ENCODE measurements at regions not wholly inside any gene's neighbourhood (a gene's known extent, or its start where the extent isn't known, plus 50 kb on each side); places are given as distances from the start of the nearest gene placed in this dataset.

DNA sequence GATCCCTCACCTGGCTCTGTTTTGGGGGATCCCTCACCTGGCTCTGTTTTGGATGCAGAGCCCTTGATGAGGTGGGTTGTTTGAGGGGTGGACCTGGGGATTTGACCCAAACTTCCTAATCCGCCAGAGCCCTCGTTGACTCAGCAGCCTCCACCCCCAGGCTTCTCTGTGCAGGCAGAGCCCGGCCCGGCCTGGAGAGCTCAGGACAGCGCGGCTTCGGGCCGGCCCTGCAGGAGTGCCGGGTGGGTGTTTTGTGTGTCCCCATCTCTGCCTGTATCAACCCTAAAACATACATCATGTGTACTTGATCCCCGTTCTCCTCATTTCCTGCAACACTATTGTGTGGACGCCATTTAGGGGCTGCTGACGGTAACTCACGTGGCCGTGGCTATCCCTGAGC, 124.2 kb downstream of the SIK1 start:
- DNase-seq (ENCODE audit: low spot score) = no peak

DNA sequence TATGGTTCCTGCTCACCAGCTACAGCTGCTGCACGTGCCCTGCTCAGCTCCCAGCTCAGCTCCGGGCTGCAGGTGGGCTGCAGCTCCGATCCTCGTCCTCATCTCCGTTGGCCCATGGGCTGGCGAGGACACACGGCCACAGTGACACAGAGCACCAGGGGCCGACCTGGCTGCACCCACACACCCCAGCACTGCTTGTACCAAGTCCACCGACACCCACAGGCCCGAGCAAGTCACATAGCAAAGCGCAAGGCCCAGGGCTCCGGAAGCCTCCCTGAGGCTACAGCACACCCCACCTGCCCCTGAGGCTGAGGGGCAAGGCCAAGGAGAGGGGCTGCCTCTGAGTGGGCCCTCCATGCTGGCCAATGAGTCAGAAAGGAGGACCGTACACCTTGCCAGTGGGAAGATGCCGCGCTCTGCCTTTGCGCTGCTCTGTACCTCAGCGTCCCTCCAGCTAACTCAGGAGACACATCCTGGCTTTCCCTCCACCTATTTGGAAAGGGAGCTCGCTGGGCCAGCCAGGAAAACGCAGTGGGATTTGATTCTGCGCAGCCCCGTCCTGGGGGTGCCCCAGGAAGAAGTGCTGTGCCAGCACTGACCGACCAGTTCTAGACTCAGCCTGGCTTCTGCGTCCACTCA, 124.8 kb downstream of the SIK1 start:
- no peak for DNase-seq (ENCODE audit: low spot score)

DNA sequence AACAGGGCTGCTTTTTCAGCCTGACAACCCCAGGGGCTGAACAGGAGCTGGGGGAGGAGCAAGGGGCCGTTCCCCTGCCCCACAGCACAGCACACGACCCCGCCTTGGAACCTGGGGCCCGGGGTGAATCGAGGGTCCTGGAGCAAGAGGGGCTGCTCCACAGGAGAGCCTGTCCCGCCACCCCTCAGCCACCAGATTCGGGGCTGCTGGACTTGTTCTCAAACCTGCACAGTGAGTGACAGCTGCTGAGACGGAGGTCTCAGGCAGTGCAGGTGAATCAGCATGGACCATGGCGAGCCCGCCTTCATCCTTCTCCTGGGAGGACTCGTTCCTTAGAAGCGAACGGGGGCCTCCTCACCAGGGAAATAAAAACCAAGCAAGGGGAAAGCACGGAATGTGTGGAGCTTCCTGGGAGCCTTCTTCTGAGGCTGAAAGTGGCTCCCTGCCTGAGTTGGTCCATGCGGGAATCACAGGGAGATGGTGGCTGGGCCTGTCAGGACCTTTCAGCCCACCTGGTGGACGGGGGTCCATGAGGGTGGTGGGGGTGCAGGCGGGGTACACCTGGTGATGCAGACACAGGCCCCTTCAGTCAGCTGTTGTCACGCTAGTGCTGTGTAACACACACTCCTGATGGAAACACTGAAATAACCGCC, 125.4 kb downstream of the SIK1 start:
- no peak for DNase-seq (ENCODE audit: low spot score)

DNA sequence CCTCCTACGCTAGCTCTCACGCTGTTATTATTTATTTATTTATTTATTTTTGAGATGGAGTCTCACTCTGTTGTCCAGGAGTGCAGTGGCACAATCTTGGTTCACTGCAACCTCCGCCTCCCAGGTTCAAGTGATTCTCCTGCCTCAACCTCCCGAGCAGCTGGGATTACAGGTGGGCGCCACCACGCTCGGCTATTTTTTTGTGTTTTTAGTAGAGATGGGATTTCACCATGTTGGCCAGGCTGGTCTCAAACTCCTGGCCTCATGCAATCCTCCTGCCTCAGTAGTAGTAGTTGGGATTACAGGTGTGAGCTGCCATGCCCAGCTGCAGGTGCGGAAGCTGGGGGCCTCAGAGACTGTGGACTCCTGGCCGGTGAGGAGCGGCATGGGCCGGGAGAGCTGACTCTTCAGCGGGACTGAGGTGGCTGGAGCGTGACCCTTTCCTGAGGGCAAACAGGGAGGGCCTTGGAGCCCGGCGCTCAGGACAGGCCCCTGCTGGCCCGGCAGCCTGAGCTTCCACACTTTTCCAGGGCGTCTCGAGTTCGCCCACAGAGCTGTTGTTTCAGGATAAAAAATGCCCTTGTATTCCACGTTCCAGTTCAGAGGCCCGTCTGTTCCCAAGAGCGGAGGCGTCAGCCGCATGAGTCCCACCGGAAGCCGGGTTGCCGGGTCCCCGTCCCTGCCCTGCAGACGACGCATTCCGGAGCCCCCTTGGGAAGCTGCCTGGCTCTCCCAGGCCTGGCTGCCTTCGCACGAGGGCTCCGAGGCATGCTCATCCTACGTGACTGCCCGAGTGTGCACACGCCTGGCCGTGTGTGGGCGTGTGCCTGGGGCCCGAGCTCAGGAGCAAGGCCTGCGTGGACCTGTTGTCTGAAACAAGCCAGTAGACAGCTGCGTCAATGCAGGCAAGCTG, 126.2 kb downstream of the SIK1 start:
- no peak for DNase-seq (ENCODE audit: low spot score)

DNA sequence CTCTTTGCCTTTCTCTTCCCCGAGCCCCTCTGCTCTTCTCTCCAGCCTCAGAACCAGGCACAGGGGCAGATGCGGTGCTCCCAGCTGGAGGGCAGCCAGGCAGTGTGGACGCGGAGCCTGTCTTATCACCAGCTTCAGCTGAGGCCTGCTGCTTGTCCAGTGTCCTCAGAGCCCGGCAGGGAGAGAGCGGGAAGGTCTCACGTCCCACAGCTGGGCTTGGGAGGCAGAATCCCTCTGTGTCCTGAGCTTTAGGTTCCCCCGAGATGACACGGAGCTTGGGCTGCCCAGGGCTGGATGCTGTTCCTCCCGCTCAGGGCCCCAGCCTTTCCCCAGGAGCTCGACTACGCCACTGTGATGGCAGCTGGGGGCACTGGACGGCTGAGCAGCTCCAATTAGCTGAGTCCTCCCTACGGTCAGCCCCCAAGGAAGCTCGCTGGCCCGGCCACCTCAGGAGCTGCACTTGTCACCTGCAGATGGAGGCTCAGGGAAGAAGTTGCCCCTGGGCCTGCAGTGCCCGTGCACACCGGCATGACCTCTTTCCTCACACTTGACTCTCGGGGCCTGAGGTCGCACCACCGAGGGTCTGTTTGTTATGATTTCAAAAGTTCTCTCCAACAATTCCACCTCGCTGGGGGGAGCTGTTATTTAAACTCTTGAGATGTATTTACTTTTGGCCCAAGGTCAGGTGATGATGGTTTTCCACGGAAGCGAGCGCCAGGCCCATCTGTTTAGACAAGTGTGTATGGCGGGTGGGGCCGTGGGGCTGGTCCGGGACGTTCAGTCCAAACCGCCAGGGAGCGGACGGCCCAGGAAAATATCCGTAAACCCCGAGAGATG, 127.3 kb downstream of the SIK1 start:
- DNase-seq (ENCODE audit: low spot score) = no peak

DNA sequence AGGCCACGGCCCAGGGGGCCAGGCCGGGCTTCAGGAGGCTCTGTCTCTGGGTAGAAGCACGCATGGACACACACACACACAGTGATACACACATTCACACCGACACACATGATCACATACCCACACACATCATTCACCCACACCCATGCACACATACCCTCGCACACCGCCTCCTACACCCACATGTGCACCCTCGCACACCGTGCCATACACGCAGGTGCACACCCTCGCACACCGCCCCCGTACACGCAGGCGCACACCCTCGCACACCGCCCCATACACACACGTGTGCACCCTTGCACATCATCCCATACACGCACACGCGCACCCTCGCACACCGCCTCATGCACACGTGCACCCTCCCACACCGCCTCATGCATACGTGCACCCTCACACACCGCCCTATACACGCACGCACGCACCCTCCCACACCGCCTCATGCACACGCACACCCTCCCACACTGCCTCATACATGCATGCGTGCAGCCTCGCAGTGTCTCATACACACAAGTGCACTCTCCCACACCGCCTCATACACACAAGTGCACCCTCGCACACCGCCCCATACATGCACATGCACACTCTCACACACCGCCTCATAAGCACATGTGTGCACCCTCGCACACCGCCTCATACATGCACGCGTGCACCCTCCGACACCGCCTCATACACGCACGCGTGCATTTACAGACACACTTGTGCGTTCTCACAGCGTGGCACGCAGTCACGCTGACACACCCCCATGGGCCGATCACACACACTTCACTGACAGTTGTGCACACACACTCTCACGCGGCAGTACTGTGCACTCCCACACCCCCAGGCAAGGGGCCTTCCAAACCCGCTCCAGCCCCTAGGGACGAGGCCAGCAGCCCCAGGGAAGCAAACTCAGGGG, 128.1 kb downstream of the SIK1 start:
- no peak for DNase-seq (ENCODE audit: low spot score)

DNA sequence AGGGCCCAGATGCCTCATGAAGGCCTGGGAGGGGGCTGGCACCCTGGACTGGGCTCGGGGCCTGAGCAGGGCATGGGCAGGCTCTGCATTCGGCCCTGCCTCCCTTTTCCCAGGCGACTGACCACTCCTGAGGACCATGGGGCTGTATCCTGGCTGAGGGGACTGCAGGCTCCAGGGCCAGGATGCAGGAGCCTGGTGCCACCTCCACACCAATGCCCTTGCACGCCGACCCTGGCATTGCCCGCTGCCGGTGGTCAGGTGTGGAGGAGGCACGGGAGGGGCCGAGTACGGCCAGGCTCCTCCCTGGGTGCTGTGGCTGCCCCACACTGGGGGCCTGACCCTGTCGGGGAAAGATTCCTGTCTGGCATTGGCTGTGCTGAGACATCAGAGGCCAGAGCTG, 128.9 kb downstream of the SIK1 start:
- no peak for DNase-seq (ENCODE audit: low spot score)

DNA sequence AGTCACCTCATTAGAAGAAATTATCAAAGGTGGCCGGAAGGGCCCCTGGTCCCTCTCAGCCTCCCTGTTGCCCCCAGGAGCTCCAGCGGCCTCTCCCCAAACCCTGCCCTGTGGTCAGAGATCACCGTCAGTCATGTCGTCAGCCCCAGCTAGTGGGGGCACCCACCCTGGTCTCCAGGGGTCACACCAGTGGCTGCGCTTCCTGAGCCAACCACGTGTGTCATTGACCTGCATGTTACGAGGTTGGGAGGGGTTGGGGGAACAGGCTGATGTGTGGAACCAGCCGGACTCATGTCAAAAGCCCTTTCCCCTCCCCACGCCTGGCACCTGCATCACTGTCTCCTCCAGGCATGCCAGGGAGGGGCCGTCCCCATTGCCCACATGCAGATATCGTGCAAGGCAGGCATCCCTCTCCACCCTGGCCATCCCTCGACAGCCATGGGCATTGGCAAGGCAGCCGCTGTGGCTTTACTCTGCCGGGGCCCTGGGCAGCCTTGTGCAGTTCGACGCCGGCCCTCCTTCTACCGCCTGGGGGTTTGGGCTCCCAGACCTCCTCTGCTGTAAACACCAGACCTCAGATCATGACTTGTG, 128.7 kb downstream of the CRYAA start:
- no peak for DNase-seq (ENCODE audit: low spot score)

DNA sequence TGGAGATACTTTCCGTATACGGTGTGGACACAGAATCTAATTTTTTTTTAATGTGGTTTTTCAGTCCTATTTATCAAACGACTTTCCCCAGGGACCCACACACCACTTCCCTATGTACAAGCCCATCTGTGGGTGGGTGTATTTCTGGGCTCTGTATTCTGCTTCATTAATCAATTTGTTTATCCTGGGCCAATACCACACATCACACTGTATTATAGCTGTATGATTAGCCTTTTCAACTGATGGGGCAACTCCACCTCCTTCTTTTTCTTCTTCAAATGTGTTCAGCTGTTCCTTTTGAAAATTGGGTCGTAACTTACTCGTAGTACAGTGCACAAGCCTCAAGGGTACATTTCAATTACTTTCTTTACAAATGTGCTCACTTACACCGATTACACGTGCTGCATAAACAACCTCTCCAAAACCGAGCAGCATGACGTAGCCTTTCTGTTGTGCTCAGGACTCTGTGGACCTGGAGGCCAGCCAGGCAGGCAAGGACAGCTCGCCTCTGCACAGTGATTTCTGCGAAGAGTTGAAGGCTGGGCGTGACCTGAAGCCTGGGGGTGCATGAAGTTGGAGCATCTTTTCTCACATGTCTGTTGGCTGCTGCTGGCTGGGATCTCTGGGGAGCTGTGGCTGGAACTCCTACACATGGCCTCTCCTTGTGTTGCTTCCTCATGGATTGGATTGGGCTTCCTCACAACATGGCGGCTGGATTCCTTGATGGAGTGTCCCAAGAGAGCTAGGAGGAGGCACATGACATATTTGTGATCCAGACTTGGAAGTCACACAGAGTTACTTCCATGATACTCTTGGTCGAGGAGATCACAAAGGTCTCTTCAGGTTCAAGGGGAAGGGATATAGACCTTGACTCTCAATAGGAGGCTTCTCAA, 126.5 kb downstream of the CRYAA start:
- no peak for DNase-seq (ENCODE audit: low spot score)

DNA sequence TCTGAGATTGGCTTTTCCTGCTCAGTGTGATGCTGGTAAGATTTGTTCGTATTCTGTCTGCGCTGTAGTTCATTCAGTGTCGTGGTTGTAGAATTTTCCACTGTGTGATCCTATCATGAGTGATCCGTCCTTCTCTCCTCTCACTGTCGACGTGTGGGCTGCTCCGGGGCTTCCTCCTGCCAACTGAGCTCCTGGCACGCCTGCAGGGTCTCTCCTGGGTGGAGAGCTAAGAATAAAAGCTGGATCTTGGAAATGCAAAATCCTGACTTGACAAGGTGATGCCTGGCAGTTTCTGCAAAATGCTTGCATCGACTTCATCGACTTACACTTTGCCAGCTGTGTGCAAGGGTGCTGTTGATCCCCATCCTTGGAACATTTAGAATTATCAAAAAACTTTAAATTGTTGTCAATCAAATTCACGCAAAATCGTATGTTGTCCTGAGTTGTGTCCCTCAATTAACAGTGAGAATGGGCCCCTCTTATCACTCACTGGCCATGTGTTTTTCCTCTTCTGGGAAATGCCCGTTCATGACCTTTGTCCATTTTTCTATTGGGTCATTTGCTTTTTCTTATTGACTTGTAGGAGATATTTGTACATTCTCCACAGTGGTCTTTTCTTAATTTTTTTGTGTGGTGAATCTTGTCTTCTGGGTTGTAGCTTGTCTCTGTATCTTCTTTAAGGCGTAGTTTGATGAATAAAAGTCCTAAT, 125.5 kb downstream of the CRYAA start:
- DNase-seq (ENCODE audit: low spot score) = no peak

DNA sequence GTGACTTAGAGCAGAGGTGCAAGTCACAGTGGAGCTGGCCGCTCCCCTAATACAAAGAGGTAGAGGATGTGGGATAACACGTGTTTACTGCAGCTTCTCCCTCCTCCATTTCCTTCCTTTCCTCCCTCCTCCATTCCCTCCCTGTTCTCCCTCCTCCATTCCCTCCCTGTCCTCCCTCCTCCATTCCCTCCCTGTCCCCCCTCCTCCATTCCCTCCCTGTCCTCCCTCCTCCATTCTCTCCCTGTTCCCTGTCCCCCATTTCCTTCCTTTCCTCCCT, 124.0 kb downstream of the CRYAA start:
- no peak for DNase-seq (ENCODE audit: low spot score)

DNA sequence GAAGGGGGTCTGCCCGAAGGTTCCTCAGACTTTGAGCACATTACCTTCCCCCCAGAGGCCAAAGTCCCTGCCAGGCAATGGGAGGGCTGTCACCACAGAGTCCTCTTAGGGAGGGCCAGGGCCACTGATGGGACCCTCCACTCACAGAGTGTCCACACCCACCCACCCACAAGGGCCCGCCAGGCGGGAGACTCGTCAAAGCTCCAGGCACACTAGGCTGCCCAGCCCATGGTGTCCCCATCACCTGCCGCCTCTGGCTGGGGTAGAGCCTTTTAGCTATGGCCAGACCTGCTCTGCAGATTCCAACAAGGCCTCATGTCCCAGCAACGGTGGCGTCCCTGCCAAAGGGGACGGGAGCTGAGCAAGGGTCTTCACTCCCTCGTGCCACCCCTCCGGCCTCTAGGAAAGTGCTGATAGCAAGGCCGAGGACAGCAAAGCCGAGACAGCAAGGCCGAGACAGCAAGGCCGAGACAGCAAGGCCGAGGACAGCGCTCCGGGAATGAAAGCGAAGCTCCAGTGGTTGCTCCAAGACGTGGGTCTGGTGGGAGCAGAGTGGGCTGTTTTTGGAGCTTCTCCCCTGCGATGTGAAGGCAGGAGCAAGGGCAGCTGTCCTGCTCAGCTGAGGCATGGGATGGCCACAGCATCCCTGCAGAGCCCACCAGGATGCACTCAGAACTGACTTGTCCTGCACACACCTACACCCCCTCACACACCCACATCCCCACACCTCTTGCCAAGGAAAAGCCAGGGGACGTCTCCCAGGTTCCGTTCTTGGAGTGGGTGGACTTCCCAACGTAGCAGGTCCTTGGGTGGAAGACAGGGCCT, 123.4 kb downstream of the CRYAA start:
- no peak for DNase-seq (ENCODE audit: low spot score)

DNA sequence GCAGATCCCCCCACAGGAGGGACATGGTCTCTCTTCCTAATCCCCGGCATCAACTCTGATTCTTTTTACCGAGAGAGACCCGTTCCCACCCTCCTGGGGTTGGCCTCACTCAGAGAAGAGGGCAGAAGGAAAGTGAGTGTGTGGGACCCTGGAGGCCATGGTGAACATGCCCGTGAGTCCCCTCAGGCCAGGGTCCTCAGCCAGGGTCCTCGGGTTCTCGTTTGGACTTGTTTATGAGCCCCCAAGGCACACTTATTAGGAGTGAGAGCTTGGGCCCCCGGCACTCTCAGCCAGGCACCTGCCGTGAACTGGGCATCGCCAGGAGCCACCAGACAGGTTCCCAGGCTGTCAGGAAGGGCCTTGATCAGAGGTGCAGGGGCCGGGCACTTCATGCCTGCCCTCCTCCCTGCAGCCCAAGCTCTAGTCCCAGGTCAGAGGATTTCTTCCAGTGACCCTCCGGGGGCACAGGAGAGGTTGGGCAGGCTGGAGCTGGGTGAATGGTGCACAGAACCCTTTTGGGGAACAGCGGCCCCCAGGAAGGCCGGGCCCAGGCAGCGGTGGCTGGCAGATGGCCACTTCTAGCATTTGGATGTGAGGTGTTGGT, 122.6 kb downstream of the CRYAA start:
- no peak for DNase-seq (ENCODE audit: low spot score)

DNA sequence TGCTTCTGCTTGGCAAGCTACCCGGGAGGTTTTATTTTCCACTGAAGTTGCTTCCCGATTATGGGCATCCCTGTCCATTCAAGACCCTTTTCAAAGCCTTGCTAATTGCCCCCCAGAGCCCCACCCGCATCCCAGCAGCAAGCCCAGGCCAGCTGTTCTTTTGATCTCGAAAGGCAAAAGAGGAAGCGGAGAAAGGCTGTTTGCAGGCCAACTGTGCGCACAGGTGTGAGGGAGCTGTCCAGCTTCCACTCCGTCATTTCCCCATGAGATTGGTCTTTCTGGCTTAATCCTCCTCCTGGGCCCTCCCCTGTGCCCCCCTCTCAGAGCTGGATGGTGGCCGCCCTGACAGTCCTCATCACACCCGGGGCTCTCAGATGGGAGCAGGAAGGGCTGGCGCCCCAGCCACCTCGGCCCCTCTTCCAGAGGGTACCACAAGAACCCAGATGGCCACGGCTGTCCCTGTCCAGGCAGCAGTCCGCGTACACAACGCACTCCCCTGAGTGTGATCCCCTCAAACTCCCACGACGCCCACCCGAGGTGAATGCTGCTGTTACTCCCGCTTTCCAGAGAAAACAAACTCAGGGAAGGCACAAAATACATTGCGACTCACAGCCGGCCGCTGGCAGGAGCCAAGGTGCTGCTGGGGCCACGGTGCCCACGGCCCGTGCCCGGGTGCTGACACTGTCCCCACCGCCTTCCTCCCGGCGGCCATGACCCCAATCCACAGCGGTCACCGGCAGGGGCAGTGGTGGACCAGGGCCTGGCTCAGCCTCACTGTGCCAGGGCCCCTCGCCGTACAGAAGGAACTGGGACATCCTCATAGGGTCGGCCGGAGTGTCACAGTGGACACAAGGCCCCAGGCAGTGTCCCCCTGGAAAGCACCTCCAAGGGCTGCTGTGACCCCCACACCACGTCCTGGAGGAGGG, 121.9 kb downstream of the CRYAA start:
- no peak for DNase-seq (ENCODE audit: low spot score)

DNA sequence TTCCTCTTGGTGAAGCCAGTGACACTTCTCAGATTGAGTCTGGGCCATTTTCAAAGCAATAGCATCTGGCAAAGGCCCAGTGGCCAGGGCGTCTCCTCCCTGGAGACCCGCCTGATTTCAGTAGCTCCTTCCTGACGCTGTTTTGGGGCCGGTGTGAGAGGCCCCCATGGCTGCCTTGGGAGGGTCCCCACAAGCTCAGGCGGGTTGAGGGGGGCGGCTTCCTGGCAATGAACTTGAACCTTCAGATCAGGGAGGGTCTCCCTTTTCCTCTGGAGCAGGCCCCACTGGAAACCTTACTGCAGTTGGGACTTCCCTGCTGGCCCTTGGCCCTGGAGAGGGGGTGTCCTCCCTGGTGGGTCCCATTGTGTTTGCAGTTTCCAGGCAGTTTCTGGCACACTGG, 121.2 kb downstream of the CRYAA start:
- DNase-seq (ENCODE audit: low spot score) = no peak

DNA sequence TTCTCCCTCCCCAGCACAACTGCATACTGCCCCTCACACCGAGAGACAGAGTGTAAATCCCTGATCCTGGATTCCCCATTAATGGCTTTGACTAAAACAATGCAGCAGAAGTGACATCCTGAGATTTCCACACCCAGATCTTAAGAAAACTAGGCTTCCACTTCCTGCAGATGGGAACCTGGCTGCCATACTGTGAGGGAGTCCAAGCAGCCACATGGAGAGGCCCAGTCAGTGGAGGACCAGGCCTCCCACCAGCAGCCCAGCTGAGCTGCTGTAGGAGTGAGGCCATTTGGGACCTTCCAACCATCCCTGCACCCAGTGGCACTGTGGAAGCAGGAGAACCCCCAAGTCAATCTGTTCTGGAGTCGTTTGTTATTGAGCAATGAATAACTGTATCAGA, 120.6 kb downstream of the CRYAA start:
- DNase-seq (ENCODE audit: low spot score) = no peak

All from ecto neural progenitor cell (in vitro differentiated cells).